HEK293 (cell line): ENCODE measurements at regions not wholly inside any gene's neighbourhood (a gene's known extent, or its start where the extent isn't known, plus 50 kb on each side); places are given as distances from the start of the nearest gene placed in this dataset.

Experiments used
- CTCF ChIP-seq: fragments of 450-650 bp; formaldehyde crosslinking; IDR thresholded peaks from 2 replicates; pipeline ENCODE4 v1.5.1; 2016; ENCODE audit warnings: missing biosample characterization, missing genetic modification characterization
- REST ChIP-seq: fragments of 450-650 bp; formaldehyde crosslinking; IDR thresholded peaks from 2 replicates; pipeline ENCODE4 v1.5.1; 2016; ENCODE audit warnings: missing biosample characterization, missing genetic modification characterization
- ZNF133 ChIP-seq: fragments of 450-650 bp; formaldehyde crosslinking; IDR thresholded peaks from 2 replicates; pipeline ENCODE4 v1.5.1; 2016; ENCODE audit warnings: missing biosample characterization, missing genetic modification characterization
- ZNF266 ChIP-seq: fragments of 450-650 bp; formaldehyde crosslinking; IDR thresholded peaks from 2 replicates; pipeline ENCODE4 v1.5.1; 2016; ENCODE audit warnings: missing biosample characterization, missing genetic modification characterization, low read depth
- ZNF624 ChIP-seq: fragments of 450-650 bp; formaldehyde crosslinking; IDR thresholded peaks from 2 replicates; pipeline ENCODE4 v1.5.1; 2017; ENCODE audit warnings: missing biosample characterization, missing genetic modification characterization

GRCh38 chr5:8382456-8382855 lies 513.5 kb downstream of the MTRR start:
- TF ChIP-seq CTCF (tag by site-specific recombination) (no peak), ZNF133 (tag by site-specific recombination) (no peak), ZNF624 (tag by site-specific recombination) (no peak), REST (tag by site-specific recombination) (no peak), ZNF266 (tag by site-specific recombination) (no peak)
